Omental fat pad (tissue), 3 donors: ENCODE measurements at regions not wholly inside any gene's neighbourhood (a gene's known extent, or its start where the extent isn't known, plus 50 kb on each side); places are given as distances from the start of the nearest gene placed in this dataset.

ENCODE experiments used
- ATAC-seq: fragments of 150-250 bp; one replicate; pipeline ENCODE4 v1.9.1; 2016; ENCODE audit warnings: mild to moderate bottlenecking, moderate library complexity; ENCODE audit not compliant: low FRiP score
- DNase-seq: peaks from one replicate; pipeline ENCODE4 v3.0.0-alpha.2; 2019; ENCODE audit warnings: low spot score
- CTCF ChIP-seq, 3 donors: fragments of 450-650 bp; IDR thresholded peaks; one replicate each; pipeline ENCODE4 v1.5.1; 2016 to 2017; ENCODE audit warnings: antibody characterized with exemption in 3 of 3, mild to moderate bottlenecking in 3 of 3, moderate library complexity in 2 of 3

DNA sequence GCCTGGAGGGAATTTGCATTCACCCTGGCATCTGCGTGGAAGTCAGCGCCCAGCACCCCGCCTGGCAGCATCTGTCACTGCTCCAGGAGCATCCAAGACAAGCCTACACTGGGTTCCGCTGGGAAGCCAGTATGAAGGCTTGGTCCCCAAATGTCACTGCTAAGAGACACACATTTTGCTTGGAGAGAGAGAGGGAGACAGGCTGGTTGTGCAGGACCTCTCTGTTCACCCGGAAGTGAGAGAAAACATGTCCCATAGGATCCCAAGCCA is 119.5 kb downstream of the SEC23IP start:
- ATAC-seq: no peak
- no peak for DNase-seq
- no peak for TF ChIP-seq CTCF (IDR thresholded peaks at IDR 0.05)

- no peak for ATAC-seq
- no peak for DNase-seq
- TF ChIP-seq CTCF (IDR thresholded peaks at IDR 0.05): no peak
Measured at GRCh38 chr10:120012566-120012965, 120.0 kb downstream of the SEC23IP start.

DNA sequence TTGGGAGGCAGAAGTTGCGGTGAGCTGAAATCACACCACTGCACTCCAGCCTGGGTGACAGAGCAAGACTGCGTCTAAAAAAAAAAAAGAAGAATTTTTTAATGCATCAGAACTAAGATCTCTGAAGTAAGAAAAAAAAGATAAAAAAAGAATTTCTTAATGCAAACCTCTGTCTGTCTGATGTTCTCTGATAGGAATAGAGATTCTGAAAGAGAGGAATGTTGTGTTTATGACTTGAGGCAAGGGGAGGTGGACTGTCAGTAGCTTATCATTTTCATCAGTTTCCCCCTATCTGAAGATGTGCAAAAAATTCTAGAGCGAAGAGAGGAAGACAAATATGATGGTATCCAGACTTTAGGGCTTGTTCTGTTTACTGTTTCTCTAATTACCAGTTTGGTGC is 121.5 kb downstream of the SEC23IP start:
- ATAC-seq (no peak), DNase-seq (no peak)
- TF ChIP-seq CTCF (IDR thresholded peaks at IDR 0.05): no peak

DNA sequence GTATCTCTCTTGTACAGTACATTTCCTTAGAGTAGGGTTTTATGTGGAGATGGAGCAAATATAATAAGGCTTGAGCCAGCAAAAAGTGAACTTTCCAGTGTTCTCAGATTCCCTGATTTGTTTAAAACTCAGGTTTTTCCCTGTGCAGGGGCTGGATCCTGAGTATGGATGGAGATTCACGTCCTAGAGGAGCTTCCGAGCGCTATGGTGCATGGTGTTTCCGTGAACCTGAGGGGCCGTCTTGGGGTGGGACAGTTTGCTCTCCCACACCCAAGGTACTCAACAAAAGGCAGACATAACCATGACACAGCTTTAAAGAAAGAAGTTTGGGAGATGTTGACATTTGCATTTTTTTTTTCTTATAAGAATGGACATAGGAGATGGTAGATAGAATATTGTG is 122.5 kb downstream of the SEC23IP start:
- no peak for DNase-seq
- no peak for ATAC-seq
- TF ChIP-seq CTCF (IDR thresholded peaks at IDR 0.05): no peak

GRCh38 chr10:120016906-120017305 is 124.4 kb downstream of the SEC23IP start:
- TF ChIP-seq CTCF (IDR thresholded peaks at IDR 0.05): no peak
- DNase-seq (no peak), ATAC-seq (no peak)

DNA sequence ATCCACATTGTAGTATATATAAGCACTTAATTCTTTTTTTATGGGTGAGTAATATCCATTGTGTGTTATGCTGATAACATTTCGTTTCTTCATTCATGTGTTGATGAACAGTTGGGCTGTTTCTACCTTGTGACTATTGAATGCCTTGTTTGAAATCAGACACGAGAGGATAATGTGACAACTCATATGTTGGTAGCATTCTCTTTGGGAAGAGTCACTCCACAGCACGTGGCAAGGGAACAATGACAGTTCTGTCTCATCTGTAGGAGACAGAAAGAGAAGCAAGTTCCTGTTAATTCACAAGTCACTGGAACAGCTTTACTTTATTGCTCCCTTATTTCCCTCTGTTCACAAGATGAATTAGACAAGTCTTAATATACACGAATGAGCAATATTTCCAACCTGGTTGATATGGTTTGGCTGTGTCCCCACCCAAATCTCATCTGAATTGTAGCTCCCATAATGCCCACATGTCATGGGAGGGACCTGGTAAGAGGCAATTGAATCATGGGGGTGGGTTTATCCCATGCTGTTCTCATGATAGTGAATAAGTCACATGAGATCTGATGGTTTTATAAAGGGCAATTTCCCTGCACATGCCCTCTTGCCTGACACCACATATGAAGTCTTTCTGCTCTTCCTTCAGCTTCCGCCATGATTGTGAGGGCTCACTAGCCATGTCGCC is 125.3 kb downstream of the SEC23IP start:
- TF ChIP-seq CTCF (IDR thresholded peaks at IDR 0.05): no peak
- ATAC-seq (no peak), DNase-seq (no peak)

- TF ChIP-seq CTCF (IDR thresholded peaks at IDR 0.05): no peak
Measured at GRCh38 chr10:120018695-120019094, 126.2 kb downstream of the SEC23IP start.

More at GRCh38 chr10:120018695-120019094, 126.2 kb downstream of the SEC23IP start:
- no peak for ATAC-seq
- DNase-seq: no peak
